ENCODE measurements at regions not wholly inside any gene's neighbourhood (a gene's known extent, or its start where the extent isn't known, plus 50 kb on each side); places are given as distances from the start of the nearest gene placed in this dataset.

GRCh38 chr7:41445432-41445831 is 257.5 kb downstream of the INHBA start:
- TF ChIP-seq EZH2 (IDR thresholded peaks at IDR 0.05), result no peak
- TF ChIP-seq CTCF (IDR thresholded peaks at IDR 0.05), result no peak
- TF ChIP-seq EZH2phosphoT487 (IDR thresholded peaks at IDR 0.05), result no peak

All from neural progenitor cell (in vitro differentiated cells).